Astrocyte (in vitro differentiated cells and primary cell): ENCODE measurements at regions not wholly inside any gene's neighbourhood (a gene's known extent, or its start where the extent isn't known, plus 50 kb on each side); places are given as distances from the start of the nearest gene placed in this dataset.

Experiments used
- EZH2 ChIP-seq: IDR thresholded peaks from 2 replicates; pipeline ENCODE4 v1.6.1; 2012; ENCODE audit warnings: mild to moderate bottlenecking, low read length, inconsistent platforms; ENCODE audit not compliant: insufficient read depth
- TF ChIP-seq, protein P1 (sequence below): IDR thresholded peaks from 2 replicates; pipeline ENCODE4 v1.5.1; 2011; ENCODE audit warnings: low read depth, mild to moderate bottlenecking, inconsistent platforms, low read length, moderate library complexity; ENCODE audit not compliant: insufficient read depth

DNA sequence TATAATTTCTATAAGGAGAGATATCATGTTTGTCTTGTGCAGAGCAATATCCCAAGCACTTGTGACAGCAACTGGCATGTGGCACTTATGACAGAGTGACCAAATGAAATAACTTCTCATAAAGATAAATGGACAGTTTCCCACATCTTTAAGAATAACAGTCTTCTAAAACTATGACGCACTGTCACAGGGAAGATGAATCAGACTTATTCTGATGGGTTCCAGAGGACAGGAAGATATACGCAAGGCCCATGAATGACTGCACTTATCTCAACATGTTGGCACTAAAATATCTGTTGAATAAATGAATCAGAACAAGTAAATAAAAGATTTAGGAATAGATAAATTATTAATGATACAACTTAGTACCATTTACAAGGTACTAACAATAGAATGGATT is 465.8 kb upstream of the SYT1 start:
- TF ChIP-seq, protein P1, sequence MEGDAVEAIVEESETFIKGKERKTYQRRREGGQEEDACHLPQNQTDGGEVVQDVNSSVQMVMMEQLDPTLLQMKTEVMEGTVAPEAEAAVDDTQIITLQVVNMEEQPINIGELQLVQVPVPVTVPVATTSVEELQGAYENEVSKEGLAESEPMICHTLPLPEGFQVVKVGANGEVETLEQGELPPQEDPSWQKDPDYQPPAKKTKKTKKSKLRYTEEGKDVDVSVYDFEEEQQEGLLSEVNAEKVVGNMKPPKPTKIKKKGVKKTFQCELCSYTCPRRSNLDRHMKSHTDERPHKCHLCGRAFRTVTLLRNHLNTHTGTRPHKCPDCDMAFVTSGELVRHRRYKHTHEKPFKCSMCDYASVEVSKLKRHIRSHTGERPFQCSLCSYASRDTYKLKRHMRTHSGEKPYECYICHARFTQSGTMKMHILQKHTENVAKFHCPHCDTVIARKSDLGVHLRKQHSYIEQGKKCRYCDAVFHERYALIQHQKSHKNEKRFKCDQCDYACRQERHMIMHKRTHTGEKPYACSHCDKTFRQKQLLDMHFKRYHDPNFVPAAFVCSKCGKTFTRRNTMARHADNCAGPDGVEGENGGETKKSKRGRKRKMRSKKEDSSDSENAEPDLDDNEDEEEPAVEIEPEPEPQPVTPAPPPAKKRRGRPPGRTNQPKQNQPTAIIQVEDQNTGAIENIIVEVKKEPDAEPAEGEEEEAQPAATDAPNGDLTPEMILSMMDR: no peak
- no peak for TF ChIP-seq EZH2
